ENCODE measurements at regions not wholly inside any gene's neighbourhood (a gene's known extent, or its start where the extent isn't known, plus 50 kb on each side); places are given as distances from the start of the nearest gene placed in this dataset.

DNA sequence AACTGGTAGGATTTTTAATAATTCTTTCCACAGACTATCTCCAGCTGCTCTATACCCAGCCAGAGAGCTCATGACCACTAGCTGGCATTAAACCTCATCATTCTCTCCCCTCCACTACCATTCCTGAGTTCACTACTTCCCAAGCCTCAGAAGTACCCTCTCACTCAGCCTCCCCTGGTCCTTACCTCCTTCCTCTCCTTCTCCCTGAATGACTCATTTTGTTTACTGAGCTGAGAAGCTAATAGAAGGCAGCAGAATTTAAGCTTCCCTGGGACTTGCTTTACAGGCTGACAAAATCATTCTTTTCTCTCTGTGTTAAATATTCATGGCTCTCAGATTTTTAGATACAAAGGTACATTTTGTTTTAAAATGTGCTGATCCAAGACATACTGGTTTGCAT lies 305.4 kb downstream of the TLR4 start:
- in situ Hi-C loops (cut with MboI; ENCODE audit: low pct_unique_long_range_greater_than_20kb, low sequenced_read_pairs), result no loop called here
- DNase-seq, result no peak

DNA sequence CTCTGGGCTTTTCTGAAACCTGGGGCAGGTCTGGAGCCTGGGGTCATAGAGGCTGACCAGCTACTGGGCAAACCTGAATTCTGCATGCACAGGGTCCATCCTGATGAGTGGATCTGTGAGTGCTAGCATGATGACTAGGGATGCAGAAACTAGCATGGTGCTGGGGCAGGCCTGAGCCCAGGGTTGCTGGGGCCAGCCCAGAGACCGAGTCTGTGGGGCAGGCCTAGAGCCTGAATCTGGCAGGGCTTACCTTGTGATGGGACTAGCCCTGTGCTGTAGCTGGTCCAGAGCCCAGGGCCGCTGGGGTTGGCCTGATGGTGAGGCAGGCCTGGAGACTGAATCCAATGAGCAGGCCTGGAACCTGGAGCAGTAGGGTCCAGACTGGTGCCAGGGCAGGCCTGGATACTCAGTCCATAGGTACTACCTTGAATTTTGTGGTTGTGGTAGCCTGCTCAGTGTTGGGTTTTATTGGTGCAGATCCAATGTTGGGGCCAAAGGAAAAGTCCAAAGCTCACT lies 313.5 kb downstream of the TLR4 start:
- no peak for DNase-seq
- in situ Hi-C loops (cut with MboI; ENCODE audit: low pct_unique_long_range_greater_than_20kb, low sequenced_read_pairs), result no loop called here

DNA sequence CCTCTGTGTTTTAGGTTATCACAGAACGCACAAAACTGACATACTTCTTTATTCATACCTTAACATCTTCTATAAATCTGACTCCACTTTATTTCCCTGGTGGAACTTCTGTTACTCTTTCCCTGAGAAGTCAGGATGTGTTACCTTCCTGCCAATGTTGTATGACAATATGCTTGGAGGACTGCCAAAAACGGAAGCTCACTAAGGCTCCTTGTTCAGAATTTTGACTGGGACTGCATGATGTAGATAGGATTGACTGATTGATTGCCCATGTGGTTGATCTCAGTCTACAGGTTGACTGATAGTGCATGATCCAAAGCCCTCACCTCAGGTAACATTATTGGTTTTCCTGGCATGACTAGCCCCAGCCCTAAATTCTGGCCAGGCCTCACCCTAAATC lies 319.4 kb downstream of the TLR4 start:
- no peak for DNase-seq
- in situ Hi-C loops (cut with MboI; ENCODE audit: low pct_unique_long_range_greater_than_20kb, low sequenced_read_pairs), result no loop called here

DNA sequence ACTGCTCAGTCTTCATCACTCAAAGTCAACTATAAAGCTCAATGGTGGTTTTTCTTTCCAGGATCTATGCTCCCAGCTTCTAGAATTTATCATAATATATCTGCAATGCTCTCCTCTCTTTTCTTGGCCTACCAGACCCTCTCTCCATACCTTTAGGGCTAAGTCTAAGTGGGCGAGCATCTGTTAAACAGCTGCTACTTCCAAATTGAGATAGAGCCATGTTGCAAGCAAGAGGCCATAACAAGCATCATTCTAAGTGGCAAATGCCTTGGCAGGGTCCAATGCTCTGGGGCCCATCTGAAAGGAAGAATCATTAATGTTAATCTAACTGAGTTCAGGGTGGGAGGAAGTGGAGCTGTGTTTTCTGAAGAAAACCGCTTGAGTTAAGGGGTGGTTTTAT lies 324.0 kb downstream of the TLR4 start:
- no peak for DNase-seq
- in situ Hi-C loops (cut with MboI; ENCODE audit: low pct_unique_long_range_greater_than_20kb, low sequenced_read_pairs), result no loop called here

DNA sequence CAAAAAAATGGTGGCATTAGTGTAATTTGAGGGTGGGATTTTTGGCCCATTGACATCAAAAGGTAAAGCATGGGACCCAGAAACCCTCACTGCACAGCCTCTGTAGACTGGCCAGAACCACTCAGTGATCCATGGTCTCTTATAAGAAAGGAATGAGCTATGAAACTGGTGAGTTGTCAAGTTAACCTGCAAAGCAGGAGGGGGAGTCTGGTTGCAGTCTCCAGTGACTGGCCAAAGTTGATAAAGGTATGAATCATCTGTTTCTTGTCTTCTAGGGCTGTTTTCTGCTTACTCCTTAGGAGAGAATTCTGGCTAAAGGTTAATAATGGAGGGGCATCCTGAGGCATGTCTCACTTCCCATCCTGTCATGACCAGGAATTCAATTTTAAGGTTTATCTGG lies 325.2 kb downstream of the TLR4 start:
- no peak for DNase-seq
- in situ Hi-C loops (cut with MboI; ENCODE audit: low pct_unique_long_range_greater_than_20kb, low sequenced_read_pairs), result no loop called here

DNA sequence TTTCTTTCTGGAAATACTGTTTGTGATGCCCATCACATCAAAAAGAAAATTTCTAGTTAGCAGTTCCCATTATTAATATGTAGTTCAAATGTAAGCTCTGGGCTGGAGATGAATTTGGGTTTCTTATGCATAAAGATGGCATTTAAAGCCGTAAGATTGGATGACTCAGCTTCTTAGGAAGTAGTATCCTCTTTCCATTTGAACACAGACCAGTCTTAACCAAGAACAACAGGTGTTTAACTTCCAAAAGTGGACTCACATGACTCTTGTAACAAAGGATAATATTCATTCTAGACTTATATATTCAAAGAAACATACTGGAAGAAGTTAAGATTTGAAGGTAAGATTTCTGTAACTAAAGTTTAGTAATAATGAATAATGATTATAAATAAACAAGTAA lies 330.5 kb downstream of the TLR4 start:
- in situ Hi-C loops (cut with MboI; ENCODE audit: low pct_unique_long_range_greater_than_20kb, low sequenced_read_pairs), result no loop called here
- no peak for DNase-seq

DNA sequence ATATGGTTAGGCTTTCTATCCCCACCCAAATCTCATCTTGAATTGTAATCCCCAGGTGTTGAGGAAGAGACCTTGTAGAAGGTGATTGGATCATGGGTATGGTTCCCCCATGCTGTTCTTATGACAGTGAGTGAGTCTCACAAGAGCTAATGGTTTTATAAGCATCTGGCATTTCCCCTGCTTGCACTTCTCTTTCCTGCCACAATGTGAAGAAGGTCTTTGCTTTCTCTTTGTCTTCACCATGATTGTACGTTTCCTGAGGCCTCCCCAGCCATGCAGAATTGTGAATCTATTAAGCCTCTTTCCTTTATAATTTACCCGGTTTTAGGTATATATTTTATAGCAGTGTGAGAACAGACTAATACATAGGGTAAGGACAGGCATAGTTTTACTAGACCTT lies 334.5 kb downstream of the TLR4 start:
- no peak for DNase-seq
- in situ Hi-C loops (cut with MboI; ENCODE audit: low pct_unique_long_range_greater_than_20kb, low sequenced_read_pairs), result no loop called here

DNA sequence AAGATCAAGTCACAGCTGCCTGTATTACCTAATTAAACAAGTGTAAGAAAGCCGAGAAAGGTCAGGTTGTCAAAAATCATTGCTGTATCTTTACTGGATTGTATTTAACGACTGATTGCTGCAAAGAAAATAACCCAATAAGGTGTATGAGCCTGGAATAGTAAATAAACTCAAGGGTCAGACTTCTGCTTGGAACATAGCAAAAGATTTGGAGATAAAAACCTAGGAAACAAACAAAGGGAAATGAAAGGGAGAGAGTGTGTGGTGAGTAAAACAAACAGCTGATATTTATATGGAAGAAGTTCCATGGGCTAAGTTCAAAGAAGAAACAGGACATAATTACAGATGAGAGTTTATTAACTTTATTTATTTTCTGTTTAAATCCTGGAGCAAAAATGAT lies 354.0 kb downstream of the TLR4 start:
- in situ Hi-C loops (cut with MboI; ENCODE audit: low pct_unique_long_range_greater_than_20kb, low sequenced_read_pairs), result no loop called here
- no peak for DNase-seq

DNA sequence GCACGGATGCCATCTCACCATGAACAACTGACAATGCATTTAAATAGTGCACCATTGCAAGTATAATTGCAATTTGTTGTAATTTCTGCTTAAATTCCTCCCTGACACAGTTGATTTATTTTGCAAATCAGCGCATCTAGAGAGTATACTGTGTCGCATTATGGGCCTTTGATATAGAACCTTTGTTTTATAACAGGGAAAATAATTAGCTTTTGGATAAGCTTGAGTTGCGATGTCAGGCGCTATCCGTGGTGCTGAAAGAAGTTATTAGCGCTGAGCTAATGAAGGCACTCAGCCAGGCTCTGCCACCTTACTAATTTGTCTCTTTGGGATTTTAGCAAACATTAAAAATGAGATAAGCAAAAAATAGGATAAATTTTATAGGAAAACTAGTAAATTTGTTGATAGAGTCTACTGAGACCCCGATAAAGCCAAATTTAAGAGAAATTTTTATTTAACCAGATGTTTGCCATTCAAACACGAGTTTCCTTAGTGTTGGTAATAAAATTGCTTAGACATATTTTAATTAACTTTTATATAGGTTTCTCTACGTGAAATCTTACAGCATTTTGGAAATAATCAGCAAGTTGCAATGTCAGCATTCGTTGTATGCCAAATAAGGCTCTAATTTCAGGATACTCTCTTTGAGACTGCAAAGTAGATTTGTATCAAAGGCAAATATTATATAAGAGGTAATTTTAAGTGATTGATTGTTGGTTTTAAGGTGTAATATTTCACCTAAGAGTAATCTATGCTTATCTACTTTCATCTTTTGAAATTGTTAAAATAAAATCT lies 355.5 kb downstream of the TLR4 start:
- in situ Hi-C loops (cut with MboI; ENCODE audit: low pct_unique_long_range_greater_than_20kb, low sequenced_read_pairs), result no loop called here
- peak; percentile 9 for DNase-seq

DNA sequence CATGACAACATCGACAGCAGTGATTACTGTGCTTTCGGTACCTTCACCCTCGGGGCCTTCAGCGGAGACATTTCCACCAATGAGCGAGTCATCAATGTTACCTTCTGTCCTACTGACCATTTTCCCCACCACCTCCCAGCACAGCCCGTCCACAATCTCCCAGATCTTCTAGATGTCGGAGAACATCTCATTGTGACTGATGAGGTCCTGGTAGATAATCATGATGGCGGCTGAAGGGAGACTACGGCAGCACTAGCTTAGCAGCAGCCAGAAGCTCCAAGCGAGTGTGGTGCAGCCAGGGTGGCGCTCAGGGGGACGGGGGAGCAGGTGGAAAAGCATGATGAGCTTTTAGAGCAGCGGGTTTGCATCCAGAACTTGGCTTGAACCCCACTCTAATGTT lies 379.0 kb downstream of the TLR4 start:
- no peak for DNase-seq
- in situ Hi-C loops (cut with MboI; ENCODE audit: low pct_unique_long_range_greater_than_20kb, low sequenced_read_pairs), result no loop called here

DNA sequence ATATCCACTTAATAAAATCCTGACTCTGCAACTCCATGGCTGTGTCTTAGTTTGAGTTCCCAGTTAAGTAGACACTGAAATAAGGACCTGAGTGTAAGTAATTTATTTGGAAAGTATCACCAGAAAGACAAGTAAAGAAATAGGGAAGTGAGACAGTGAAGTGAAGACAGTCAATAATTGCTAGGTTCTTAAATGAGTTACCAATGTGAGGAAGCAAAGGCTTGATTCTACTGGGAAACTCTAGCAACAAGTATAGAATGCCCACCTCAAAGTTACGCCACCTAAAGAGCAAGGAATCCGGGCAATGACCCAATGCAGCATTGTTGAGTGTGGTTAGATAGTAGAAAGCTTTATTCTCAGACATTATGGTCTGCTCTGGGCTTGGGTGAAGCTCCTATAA lies 383.9 kb downstream of the TLR4 start:
- no peak for DNase-seq
- in situ Hi-C loops (cut with MboI; ENCODE audit: low pct_unique_long_range_greater_than_20kb, low sequenced_read_pairs), result no loop called here

DNA sequence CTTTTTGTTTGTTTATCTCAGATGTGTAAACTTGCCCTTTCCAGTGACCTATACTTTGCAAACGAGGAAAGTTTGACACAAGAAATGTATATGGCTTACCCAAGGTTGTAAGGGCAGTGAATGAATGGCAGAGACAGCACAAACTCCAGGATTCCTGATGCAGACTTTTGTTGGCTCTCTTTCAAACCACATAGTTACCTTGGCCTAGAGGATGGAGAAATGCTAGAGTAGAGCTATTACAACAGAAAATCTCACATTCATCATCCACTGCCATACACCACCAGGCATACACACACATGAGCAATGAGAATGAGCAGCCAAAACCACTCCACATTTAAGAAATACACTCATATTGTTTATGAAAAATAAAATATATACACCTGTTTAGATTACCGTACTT lies 387.0 kb downstream of the TLR4 start:
- DNase-seq, result no peak
- in situ Hi-C loops (cut with MboI; ENCODE audit: low pct_unique_long_range_greater_than_20kb, low sequenced_read_pairs), result no loop called here

DNA sequence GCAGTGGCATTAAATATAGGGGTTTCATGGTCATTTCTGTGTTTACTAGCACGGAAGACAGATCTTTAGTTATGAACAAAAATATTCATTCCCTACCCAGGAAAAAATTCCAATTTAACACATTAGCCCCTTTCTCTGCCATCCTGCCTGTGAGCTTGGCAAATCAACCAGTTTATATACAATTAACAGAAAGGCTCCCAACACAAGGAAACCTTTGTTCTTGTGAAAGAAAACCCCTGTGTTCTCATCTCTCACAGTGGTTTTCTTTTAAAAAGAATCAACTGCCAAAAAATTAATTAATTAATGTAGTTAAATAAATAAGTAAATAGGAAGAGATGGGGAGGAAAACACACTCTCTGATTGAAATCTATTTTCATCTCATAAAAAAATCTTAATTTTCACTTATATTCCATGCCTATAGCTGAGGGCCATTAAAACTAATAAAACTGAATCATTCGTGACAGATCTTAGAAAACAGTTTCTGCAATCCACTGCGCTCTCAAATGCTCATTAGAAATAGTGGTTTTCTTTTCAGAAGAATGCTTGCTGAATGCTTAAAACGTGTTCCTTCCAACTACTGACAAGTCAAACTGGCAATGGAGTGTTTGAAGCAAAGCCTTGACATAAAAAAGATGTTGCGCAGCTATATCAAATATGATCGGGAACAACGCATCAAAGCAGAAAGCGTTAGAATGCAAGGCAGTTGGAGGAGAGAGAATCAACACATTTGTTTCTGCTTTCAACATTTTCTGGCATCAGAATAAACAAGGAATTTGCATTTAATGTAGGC lies 387.7 kb downstream of the TLR4 start:
- in situ Hi-C loops (cut with MboI; ENCODE audit: low pct_unique_long_range_greater_than_20kb, low sequenced_read_pairs), result no loop called here
- DNase-seq, result no peak

DNA sequence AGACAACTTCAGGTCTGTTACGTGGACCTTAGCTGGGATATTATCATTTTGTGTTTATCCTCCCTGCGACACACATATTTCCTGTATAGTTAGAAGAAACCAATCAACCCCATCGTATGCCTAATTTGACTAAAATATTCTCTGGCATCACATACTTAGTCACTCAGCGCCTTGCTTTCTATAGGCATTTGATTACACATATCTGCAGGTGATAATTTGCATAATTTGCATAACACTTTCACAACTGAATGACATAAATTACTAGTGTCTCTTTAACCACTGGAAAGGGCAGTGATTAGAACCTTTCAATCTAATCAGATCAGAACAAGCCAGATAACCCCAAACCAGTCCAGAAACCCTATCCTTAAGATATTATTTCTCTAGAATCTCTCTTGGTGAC lies 390.2 kb downstream of the TLR4 start:
- in situ Hi-C loops (cut with MboI; ENCODE audit: low pct_unique_long_range_greater_than_20kb, low sequenced_read_pairs), result no loop called here

DNA sequence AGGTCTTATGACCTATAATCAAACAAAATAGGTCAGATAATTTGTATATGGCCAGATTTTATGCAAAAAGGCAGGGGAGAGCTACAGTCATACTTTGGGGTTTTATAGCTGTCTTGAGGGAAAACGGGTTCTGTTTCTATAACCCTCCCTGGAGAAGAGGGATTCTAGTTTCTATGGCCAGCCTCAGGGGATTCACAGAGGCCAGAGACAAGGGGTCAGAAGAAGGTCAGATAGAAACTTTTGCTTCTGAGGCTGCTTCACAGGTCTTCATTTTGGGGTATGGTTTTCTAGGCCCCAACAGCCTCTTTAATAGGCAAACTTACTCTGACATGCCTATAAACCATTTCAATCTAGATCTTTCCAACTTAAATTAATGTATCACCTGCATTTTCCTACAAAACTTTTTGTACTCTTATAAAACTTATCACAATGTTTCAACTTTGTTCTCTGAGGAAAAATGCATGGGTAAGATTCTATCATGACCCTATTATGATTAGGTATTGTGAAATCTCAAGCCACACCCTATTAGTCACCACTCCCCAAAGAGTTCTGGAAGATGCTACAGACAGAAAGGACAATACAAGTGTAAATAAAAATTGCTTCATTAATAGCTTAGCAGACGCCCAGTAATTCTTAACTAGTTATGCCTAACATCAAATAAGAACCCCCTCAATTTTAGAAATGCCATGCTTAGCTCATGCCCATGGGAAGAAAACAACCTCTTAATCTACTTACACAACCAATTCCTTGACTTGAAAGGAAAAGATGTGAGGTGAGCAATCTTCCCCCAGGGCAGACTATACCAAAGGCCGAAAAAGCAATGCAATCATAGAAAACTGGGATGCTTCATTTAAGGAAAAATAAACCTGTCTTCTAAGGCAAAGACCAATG lies 396.6 kb downstream of the TLR4 start:
- DNase-seq, result no peak
- in situ Hi-C loops (cut with MboI; ENCODE audit: low pct_unique_long_range_greater_than_20kb, low sequenced_read_pairs), result no loop called here

More for the DNA sequence above, 390.2 kb downstream of the TLR4 start:
- DNase-seq, result no peak

DNA sequence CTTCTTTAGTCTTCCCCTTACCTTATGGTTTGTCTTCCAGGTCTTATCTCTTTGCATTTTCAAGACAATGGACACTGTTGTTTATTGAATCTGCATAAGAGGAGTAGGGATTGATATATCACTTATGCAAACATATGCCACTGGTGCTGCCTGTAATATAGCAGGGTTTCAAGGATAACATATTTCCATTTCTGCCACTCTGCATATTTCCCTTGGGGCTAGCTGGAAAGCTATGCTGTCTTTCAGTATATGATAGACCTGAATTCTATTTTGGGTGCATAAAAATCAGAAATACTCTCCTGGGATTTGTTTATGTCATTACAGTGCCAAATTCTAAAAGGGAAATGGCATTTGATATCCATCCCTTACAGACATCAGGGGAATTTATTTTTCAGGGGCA lies 400.2 kb downstream of the TLR4 start:
- DNase-seq, result no peak
- in situ Hi-C loops (cut with MboI; ENCODE audit: low pct_unique_long_range_greater_than_20kb, low sequenced_read_pairs), result no loop called here

DNA sequence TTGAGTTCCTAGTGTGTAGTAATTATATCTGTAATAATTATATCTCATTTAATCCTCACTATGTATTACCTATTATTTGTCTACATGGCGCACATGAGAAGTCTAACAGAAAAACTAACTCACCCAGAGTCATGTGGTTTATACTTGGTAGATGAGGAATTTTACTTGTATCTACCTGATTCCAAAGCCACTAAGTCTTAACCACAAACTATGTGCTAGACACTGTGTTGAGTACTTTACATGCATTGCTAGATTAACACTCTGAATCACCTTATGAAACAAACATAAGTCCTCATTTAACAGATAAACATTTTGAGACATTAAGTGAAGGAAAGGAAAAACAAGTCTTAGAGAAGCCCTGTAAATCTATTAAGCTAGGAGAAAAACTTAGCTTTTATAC lies 404.8 kb downstream of the TLR4 start:
- no peak for DNase-seq
- in situ Hi-C loops (cut with MboI; ENCODE audit: low pct_unique_long_range_greater_than_20kb, low sequenced_read_pairs), result no loop called here

DNA sequence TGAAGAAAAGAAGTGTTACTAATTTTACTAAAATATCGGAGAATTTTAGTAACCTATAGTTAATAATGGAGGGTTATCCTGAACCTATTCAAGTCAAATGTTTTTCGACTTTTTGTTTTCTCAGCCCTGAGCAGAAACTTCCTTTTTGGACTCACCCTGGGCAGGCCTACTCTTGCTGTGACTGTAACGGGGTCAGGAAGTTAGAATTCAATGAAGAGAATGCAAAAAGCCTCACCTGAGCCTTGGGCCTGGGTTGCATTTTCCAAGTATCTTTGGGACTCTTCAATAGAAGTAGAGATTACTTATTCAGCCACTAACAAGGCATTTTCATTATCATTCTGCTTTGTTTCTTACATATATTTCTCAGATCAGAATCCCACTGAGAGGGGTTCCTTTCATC lies 405.3 kb downstream of the TLR4 start:
- in situ Hi-C loops (cut with MboI; ENCODE audit: low pct_unique_long_range_greater_than_20kb, low sequenced_read_pairs), result no loop called here
- no peak for DNase-seq

DNA sequence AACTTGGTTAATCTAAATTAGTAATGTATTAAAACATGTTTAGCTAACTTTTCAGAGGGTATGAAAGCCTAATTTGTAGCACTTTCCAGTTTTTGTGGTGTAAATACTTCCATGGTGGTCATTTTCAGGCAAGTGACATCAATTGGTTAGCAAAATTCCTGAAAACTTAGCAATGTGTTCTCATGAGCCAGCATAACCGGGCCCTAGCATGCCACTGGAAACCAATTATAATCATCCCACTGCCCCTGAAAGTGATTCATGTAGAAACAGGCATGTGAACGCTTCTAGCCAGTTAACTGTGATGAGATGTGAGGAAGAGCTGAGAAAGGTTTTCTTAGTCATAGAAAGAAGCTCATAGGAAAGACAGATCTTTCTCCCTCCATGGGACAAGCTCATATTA lies 417.2 kb downstream of the TLR4 start:
- DNase-seq, result no peak
- in situ Hi-C loops (cut with MboI; ENCODE audit: low pct_unique_long_range_greater_than_20kb, low sequenced_read_pairs), result no loop called here

DNA sequence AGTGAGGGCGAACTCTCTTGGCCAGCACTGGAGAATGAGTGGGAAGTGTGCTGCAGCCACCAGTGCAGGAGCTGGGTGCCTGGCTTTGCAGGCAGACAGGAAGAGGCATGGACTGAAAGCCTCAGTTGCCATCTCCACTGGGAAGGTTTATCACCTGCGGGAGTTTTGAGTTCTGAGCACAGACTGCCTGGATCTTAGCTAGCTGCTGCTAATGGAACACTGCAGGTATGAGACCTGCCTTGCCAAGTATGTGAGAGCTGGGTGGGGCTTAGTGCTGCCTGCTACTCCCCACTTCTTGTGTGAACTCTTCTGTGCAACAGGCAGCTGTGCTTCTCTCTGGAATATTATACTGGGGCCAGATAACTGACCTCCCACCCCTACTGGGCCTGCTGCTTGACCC lies 424.1 kb downstream of the TLR4 start:
- in situ Hi-C loops (cut with MboI; ENCODE audit: low pct_unique_long_range_greater_than_20kb, low sequenced_read_pairs), result no loop called here
- no peak for DNase-seq

Measured in KBM-7 (cell line).